Ishikawa (cell line): ENCODE measurements at regions not wholly inside any gene's neighbourhood (a gene's known extent, or its start where the extent isn't known, plus 50 kb on each side); places are given as distances from the start of the nearest gene placed in this dataset.

Experiments used
- CEBPB ChIP-seq: IDR thresholded peaks from 2 replicates; pipeline ENCODE4 v1.6.1; 2012
- CREB1 ChIP-seq: IDR thresholded peaks from 2 replicates; pipeline ENCODE4 v1.6.1; 2012; ENCODE audit warnings: low read depth
- EGR1 ChIP-seq: IDR thresholded peaks from 2 replicates; pipeline ENCODE4 v1.6.1; 2012
- EP300 ChIP-seq: IDR thresholded peaks from 2 replicates; pipeline ENCODE4 v1.6.1; 2012; ENCODE audit warnings: borderline replicate concordance
- MAX ChIP-seq: IDR thresholded peaks from 2 replicates; pipeline ENCODE4 v1.6.1; 2012
- RAD21 ChIP-seq: IDR thresholded peaks from 2 replicates; pipeline ENCODE4 v1.6.1; 2012; ENCODE audit warnings: low read depth
- TCF12 ChIP-seq: IDR thresholded peaks from 2 replicates; pipeline ENCODE4 v1.6.1; 2012; ENCODE audit warnings: low read depth
- YY1 ChIP-seq: IDR thresholded peaks from 2 replicates; pipeline ENCODE4 v1.6.1; 2012; ENCODE audit warnings: low read depth
- ZBTB7A ChIP-seq: IDR thresholded peaks from 2 replicates; pipeline ENCODE4 v1.6.1; 2012; ENCODE audit warnings: low read depth
- TF ChIP-seq, protein P1 (sequence below): IDR thresholded peaks from 2 replicates; pipeline ENCODE4 v1.6.1; 2012; ENCODE audit warnings: low read depth, mild to moderate bottlenecking
- TF ChIP-seq, protein P2 (sequence below): IDR thresholded peaks from 2 replicates; pipeline ENCODE4 v1.6.1; 2012

- no peak for TF ChIP-seq CEBPB
- TF ChIP-seq RAD21 = no peak
- no peak for TF ChIP-seq EP300
- no peak for TF ChIP-seq YY1
- TF ChIP-seq EGR1 = no peak
- TF ChIP-seq CREB1 = no peak
- TF ChIP-seq, protein P1, sequence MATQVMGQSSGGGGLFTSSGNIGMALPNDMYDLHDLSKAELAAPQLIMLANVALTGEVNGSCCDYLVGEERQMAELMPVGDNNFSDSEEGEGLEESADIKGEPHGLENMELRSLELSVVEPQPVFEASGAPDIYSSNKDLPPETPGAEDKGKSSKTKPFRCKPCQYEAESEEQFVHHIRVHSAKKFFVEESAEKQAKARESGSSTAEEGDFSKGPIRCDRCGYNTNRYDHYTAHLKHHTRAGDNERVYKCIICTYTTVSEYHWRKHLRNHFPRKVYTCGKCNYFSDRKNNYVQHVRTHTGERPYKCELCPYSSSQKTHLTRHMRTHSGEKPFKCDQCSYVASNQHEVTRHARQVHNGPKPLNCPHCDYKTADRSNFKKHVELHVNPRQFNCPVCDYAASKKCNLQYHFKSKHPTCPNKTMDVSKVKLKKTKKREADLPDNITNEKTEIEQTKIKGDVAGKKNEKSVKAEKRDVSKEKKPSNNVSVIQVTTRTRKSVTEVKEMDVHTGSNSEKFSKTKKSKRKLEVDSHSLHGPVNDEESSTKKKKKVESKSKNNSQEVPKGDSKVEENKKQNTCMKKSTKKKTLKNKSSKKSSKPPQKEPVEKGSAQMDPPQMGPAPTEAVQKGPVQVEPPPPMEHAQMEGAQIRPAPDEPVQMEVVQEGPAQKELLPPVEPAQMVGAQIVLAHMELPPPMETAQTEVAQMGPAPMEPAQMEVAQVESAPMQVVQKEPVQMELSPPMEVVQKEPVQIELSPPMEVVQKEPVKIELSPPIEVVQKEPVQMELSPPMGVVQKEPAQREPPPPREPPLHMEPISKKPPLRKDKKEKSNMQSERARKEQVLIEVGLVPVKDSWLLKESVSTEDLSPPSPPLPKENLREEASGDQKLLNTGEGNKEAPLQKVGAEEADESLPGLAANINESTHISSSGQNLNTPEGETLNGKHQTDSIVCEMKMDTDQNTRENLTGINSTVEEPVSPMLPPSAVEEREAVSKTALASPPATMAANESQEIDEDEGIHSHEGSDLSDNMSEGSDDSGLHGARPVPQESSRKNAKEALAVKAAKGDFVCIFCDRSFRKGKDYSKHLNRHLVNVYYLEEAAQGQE = no peak
- no peak for TF ChIP-seq MAX
- no peak for TF ChIP-seq TCF12
- TF ChIP-seq, protein P2, sequence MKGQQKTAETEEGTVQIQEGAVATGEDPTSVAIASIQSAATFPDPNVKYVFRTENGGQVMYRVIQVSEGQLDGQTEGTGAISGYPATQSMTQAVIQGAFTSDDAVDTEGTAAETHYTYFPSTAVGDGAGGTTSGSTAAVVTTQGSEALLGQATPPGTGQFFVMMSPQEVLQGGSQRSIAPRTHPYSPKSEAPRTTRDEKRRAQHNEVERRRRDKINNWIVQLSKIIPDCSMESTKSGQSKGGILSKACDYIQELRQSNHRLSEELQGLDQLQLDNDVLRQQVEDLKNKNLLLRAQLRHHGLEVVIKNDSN = no peak
- no peak for TF ChIP-seq ZBTB7A
Measured at GRCh38 chr10:53284615-53285182, 512.1 kb upstream of the MBL2 start.
